Stimulated activated CD4-positive, alpha-beta T cell treated with anti-CD3 and anti-CD28 coated beads, Interleukin-12 subunit alpha, Interleukin-12 subunit beta, amount 100 ng/mL, for 24 hours (primary cell): ENCODE measurements at regions not wholly inside any gene's neighbourhood (a gene's known extent, or its start where the extent isn't known, plus 50 kb on each side); places are given as distances from the start of the nearest gene placed in this dataset.

Experiments used
- DNase-seq, 2 experiments: peaks; one replicate each; pipeline ENCODE4 v3.0.0-alpha.2; 2020; ENCODE audit warnings: low read depth in 2 of 2

DNA sequence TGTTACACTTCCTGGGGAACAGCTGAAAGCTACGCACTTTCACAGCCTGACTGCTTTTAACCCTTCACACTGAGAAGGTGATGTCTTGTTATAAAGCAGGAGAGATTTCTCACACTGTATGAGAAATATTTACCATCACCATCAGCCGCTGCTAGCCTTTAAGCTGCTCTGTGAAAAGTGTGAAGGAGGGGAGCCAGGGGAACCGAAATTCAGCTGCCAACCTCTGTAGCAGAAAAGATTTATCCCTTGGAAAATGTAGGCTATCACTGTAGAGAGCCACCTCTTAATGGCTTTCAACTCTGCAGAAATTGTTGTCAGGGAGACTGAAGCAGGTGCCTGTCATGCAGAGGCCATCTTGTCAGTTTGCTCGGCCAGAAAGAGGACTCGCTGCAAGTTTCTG, 145.3 kb downstream of the SP3 start:
- no peak for DNase-seq

DNA sequence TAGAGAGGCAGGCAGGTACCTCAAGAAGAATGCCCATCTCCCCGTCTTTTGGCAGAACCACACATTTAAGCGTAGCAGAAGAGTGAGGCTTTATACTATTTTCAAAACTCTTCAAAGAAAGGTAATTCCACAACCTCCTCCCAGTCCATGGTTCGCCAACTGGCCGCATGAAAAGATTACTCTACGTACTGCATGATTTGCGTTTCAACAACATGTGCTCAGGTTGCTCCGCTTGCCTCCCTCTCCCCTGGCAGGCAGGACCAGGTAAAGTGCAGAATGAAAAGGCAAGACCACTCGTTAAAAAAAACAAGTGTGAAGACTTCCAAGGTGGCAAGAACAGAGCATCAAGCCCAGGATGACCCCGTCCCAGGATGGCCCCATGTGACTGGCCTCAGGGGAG, 143.7 kb downstream of the SP3 start:
- no peak for DNase-seq

DNA sequence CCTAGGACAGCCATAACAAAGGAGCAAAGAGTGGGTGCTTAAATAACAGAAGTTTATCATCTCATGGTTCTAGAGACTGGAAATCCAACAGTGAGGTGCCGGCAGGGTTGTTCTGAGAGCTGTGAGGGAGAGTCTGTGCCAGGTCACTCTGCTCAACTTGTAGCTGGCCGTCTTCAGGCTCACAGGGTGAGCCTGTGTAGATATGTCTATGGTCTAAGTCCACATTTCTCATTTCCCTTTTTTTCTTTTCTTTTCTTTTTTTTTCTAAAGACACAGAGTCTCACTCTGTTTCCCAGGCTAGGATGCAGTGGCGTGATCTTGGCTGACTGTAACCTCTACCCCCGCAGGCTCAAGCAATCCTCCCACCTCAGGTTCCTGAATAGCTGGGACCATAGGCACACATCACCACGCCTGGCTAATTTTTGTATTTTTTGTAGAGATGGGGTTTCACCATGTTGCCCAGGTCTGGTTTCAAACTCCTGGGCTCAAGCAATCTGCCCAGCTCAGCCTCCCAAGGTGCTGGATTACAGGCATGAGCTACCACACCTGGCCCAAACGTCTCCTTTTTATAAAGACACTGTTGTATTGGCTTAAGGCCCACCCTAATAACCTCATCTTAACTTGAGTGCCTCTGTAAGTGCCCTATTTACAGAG, 142.2 kb downstream of the SP3 start:
- DNase-seq: no peak

DNA sequence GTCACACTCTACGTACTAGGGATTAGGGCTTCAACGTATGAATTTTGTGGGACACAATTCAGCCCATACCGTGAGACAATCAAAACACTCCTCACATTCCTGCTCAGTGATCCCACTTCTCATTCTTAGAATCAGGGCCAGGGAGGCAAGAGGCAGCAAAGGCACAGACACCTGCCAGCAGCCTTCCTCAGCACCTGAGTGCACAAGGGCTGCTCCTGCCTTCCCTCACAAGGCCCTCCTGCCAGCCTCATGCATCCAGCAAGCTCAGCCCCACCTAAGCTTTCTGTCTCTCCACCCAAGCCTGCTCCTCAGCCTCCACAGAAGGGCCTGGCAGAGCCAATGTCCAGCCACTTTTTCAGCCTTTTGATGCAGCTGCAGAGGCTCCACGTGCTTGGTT, 141.6 kb downstream of the SP3 start:
- no peak for DNase-seq

DNA sequence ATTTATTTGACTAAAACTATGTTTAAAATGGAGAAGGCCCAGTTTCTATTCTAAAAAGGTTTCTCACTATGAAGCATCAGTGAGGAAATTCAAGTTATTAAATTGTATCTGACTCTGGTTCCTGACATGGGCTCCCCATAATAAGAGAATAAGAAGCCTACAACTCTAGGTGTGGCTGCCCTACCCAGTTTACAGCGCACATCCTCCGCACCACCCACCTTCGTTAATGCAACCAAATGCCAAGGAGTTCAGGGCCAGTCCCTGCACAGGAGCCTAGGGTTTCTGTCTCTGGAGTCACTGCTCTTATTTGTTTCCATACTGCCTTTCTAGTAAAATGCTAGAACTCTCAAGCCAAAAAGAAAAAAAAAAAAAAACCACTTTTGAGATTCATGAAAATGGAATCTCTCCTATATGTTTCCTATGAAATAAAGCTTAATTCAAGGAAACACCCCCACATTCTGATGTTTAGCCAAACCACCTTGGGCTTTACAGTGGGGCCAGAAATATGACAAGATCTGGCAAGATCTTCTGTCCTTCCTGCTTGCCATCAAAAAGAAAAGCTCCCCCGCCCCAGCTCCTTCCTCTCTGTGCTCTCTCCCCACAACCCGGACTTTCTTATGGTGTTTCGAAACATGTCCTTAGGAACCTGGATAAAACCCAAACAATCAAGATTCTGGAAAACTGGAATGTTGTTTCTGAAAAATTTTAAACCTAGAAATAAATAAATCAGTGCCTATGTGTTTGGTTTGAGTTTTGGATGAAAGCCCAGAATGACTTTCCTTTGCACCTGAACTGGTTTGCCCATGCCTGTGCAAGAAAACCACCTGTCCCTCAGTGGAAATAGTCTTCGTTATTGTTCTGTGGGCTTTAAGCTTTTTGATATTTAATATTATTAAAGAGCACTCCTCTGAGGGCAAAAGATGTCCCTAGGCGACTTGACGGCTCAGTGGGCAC, 136.7 kb downstream of the SP3 start:
- no peak for DNase-seq

DNA sequence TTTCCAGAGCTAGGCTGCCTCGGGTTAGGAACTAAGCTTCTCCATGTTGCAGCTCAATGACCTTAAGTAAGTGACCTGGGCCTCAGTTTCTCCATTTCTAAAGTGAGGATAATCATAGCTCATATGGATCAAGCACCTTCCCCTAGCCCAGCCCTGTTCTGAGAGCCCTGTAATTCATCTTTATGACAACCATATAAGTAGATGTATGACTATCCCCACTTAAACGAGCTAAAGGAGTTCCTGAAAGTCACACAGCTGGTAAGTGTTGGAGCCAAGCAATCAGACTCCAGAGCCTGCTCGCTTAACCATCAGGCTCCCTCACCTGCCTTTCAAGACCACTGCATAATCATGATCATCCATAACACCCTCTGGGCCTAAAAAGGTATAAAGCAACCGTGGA, 135.4 kb downstream of the SP3 start:
- DNase-seq: no peak

DNA sequence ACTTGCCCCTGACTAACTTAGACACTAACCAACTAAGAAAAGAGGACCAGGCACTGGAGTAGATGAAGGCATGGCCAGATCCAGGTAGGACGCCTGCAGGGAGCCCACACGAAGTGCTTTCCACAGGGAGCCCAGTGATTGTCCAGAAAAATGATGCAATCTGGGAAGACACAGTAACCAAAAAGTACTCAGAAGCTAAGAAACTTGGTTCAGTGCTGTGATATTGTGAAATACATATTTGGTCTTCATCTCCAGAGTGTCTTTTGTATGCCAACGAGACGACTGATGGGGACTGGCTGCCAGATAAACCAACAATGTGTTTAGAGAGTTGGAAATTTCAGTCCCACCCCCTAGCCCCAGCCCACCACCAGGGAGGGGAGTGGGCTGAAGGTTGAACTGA, 135.0 kb downstream of the SP3 start:
- DNase-seq: no peak

DNA sequence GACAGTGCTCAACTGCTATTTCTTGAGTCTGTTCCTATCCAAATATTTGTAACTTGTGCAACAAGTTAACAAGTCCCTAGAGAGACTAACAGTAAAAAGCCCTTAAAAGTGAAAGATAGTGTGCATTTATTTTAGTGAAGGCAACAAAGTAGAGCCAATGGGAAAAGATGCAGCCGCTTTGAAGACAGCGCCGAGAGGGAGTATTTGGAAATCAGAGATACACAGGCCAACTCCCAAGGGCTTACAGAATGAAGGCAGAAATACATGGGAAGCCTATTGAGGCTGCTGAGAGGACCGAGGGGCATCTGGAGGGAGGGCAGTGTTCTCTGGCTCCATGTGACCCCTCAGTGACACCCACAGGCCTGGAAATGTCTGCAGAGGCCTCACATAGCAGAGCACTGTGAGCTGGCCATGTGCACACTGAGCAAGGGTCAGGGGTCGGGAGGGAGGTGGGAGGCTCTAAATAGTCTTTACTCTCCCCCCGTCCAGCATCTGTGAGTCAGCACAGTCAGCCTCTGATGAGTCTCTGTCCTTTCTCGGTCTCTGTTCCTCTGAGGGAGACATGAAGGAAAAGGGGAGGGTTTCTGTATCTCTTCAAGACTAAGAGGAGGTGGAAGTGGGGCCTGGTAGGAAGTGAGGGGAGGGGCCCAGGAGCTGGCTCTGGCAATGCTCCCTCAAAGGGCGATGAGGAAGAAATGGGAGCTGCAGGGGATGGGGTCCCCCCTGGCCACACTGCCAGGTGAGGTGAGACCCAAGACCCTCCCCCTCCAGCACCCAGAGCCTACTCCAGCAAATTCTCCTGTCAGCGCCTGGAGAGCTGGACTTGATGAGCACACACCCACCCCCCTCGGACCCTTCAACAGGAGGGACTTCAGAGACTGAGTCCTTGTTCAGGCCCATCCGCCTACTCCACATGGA, 133.6 kb downstream of the SP3 start:
- no peak for DNase-seq

DNA sequence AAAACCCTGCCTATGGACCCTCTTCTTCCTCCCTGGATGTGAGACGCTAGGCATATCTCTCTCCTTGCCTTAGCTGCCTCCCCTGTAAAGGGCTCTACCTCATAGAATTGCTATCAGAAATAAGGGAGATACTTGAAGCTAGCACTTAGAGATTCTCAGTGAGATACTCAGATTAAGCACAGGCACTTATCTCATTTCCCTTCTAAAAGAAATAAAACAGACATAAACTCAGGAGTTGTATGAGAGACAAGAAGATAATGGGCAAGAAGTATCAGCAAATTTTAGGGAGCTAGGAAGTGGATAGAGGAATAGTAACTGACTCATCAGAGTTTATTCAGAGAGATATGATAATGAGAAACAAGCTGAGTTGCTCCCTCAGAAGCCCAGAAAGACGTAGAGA, 131.0 kb downstream of the SP3 start:
- DNase-seq: no peak

DNA sequence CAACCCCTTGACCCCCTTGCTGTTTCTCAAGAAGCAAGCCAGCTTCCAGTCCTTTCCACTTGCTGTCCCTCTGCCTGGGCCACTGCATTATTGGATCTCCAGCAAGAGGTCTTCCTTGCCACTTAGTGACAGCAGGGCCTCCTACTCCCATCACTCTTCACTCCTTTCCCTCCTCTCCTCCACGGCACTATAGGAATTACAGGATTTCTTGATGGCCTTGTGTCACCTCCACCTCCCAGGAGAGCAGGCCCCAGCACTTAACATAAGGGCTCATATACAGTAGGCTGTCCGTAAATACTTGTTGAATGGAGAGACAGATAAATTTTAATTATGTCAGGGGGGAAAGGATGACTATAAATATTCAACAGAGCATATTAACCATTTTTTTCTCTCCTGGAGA, 129.4 kb downstream of the SP3 start:
- DNase-seq: no peak

DNA sequence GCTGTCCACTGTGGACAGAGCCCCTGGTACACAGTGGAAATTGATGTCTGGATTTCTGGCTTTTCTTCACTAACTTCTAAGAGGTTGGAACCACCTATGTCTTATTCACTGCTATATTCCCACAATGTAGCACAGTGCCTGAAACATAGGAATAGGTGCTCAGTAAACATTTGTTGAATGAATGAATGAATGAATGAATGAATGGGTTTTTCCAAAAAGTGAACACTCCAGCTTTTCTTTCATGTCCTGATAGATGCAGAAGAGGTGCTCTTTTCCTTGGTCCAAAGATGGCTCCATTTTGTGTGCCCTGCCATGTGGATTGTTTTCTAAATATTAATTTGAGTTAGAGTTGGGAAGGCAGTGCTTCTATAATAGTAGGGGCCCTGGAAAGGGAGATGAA, 124.1 kb downstream of the SP3 start:
- DNase-seq: no peak

DNA sequence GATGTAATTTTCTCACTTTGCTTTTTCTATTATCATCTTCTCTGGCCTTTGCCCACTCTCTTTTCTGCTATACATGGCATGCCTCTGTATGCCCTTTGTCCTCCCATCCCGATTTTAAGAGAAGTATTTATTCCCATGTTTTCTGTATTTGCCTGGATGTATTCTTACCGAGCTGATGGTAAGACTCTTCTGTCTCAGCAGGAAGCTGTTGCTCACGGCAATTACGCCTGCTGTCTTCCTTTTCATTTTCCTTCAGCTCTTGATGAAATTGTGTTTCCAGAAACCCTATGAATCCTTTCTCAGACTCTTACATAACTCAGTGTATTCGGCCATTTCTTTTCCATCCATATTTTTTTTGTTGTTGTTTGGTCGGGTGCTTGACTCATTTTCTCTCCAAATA, 121.6 kb downstream of the SP3 start:
- no peak for DNase-seq

DNA sequence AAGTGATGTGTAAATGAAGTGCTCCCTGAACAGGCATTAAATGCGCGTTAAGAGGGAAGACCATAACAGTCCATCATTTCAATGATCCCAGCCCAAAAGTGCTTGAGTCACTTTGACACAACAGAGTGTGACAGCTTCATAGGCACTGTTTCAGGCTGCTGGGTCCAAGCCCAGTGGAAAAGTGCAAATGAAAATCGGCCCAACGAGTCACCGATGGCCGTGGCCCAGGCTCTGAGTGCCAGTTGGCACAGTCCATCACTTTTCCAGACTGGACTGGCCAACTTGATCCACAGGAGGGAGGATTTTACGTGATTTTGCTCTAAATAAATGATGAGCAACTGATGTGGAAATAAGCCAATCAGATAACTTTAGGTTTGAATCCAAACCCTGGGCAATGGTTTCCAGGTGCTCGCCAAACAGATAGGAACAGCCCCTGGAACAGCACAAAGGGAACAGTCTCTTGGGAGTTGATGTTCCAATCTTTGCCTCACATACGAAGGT, 114.0 kb downstream of the SP3 start:
- no peak for DNase-seq

DNA sequence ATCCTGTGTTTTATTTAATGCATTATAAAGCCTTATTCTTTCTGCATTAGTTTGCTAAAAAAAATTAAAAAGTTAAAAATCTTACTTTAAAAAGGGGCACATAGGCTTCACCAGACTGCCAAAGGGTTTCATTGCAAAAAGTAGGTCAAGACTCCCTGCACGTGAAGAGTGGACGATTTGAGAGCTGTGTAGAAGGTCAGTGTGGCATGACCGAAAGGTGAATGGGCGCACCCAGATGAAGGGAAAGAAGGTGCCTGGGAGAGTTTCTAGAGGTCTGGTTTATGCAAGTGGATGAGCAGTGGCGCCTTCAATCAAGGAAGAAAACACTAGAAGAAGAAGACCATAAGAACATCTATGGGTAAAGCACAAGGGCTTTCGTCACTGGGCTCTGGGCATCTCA, 111.0 kb downstream of the SP3 start:
- no peak for DNase-seq

DNA sequence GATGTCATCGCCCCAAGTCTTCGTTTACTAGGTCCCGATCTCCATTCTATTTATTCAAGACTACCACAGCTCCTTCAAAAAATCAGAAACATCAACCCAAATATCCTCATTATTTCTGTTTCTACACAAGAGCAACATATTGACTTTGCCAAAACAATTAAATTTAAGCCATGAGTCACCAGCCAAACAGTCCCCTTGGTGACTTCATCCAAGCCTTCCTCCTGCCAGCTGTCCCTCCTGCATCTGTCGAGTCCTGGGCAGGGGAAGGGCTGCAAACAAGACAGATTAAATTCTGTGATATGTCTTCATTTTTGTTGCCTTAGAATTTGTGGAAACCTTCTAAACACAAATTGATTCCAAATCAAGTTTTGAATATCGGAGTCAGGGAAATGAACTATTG, 110.3 kb downstream of the SP3 start:
- no peak for DNase-seq

DNA sequence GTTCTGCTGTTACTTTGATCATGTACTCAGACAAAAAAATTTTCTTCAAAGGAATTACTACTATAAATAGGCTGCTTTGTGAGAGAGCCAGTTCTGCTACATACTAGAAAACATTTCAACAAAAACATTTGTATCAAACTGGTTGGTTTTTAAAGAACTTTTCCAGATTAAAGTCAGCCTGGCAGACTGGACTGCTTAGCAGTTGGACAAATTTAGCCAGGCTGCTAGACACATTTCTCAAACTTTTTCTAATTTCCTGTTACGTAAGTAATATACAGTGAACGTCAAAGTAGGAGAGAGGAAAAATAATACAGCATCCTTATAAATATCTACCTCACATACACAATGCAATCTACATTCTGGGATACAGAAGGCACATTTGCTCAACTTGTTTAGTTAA, 109.5 kb downstream of the SP3 start:
- DNase-seq: no peak
